Endothelial cell of umbilical vein (primary cell): ENCODE measurements at regions not wholly inside any gene's neighbourhood (a gene's known extent, or its start where the extent isn't known, plus 50 kb on each side); places are given as distances from the start of the nearest gene placed in this dataset.

Experiments used
- BruUV-seq: library from RNA; stranded (reverse); fragments of 400-500 nt; replicated peaks from 2 replicates; lab custom pipeline; 2021; lab: Mats Ljungman, UMichigan
- CTCF ChIA-PET: fragments of 300-600, 350-600 bp; sonication (Branson Sonifier 250); formaldehyde crosslinking; loops from one replicate; lab custom pipeline; 2021; ENCODE audit warnings: antibody characterized with exemption, inconsistent platforms; lab: Charles Lee
- POLR2A ChIA-PET: fragments of 300-600, 350-600 bp; sonication (Branson Sonifier 250); formaldehyde crosslinking; loops from one replicate; lab custom pipeline; 2021; ENCODE audit warnings: antibody characterized with exemption, inconsistent platforms; lab: Charles Lee
- DNase-seq: peaks from one replicate; pipeline ENCODE4 v3.0.0-alpha.2; 2011; ENCODE audit warnings: low read depth, low spot score
- FAIRE-seq: peaks from 2 replicates; lab custom pipeline; 2011; peaks lifted over from hg19 to GRCh38; lab: Jason Lieb, UNC
- H2AFZ ChIP-seq: 2 replicates; pipeline ENCODE4 v1.6.0; 2012; ENCODE audit warnings: low read depth, low read length, control low read depth, inconsistent platforms
- H3K27ac ChIP-seq: 2 replicates; pipeline ENCODE4 v1.5.1; 2011; ENCODE audit warnings: low read depth, mild to moderate bottlenecking, control low read depth, low read length, moderate library complexity; ENCODE audit not compliant: insufficient read depth
- H3K27me3 ChIP-seq, 2 experiments: 2 replicates each; pipeline versions ENCODE4 v1.6.0 to v1.6.1; 2011; ENCODE audit warnings: low read length in 2 of 2, mixed read lengths in 1 of 2; ENCODE audit not compliant: control insufficient read depth in 2 of 2, insufficient read depth in 2 of 2
- H3K36me3 ChIP-seq, 2 experiments: 2 replicates in 1 of 2; 3 replicates in 1 of 2; pipeline ENCODE4 v1.5.1; 2011; ENCODE audit warnings: low read length in 2 of 2, mild to moderate bottlenecking in 1 of 2, moderate library complexity in 1 of 2; ENCODE audit not compliant: control insufficient read depth in 2 of 2, insufficient read depth in 2 of 2; ENCODE audit errors: extremely low read depth in 1 of 2
- H3K4me1 ChIP-seq: 3 replicates; pipeline ENCODE4 v1.5.1; 2011; ENCODE audit warnings: mild to moderate bottlenecking, low read length; ENCODE audit not compliant: control insufficient read depth, insufficient read depth; ENCODE audit errors: extremely low read depth
- H3K4me2 ChIP-seq: 2 replicates; pipeline ENCODE4 v1.6.1; 2011; ENCODE audit warnings: low read length, control low read depth, mixed read lengths; ENCODE audit not compliant: insufficient read depth
- H3K4me3 ChIP-seq, 3 experiments: fragments of 200-600 bp in 1 of 3; sonication (generic), shearing (Covaris generic) in 1 of 3; replicated peaks in 1 of 3; 2 replicates each; pipeline ENCODE4 v1.5.1; 2011 to 2016; ENCODE audit warnings: control low read depth in 3 of 3, low read length in 3 of 3, mild to moderate bottlenecking in 2 of 3, inconsistent platforms in 1 of 3, low read depth in 1 of 3, moderate library complexity in 1 of 3; ENCODE audit not compliant: insufficient read depth in 1 of 3
- H3K79me2 ChIP-seq: 2 replicates; pipeline ENCODE4 v1.6.0; 2012; ENCODE audit warnings: low read length, inconsistent platforms; ENCODE audit not compliant: control insufficient read depth, insufficient read depth
- H3K9ac ChIP-seq: replicated peaks from 2 replicates; pipeline ENCODE3; 2011; ENCODE audit warnings: low read length, control low read depth; ENCODE audit not compliant: insufficient read depth; ENCODE audit errors: extremely low read depth
- H3K9me1 ChIP-seq: replicated peaks from 3 replicates; pipeline ENCODE4 v1.6.0; 2011; ENCODE audit warnings: mild to moderate bottlenecking, low read length; ENCODE audit not compliant: control insufficient read depth, insufficient read depth; ENCODE audit errors: extremely low read depth
- H3K9me3 ChIP-seq: replicated peaks from 2 replicates; pipeline ENCODE4 v1.5.1; 2012; ENCODE audit warnings: low read length, inconsistent platforms; ENCODE audit not compliant: control insufficient read depth, insufficient read depth
- H4K20me1 ChIP-seq: replicated peaks from 2 replicates; pipeline ENCODE3; 2011; ENCODE audit warnings: mild to moderate bottlenecking, low read length; ENCODE audit not compliant: control insufficient read depth, insufficient read depth; ENCODE audit errors: extremely low read depth
- EZH2 ChIP-seq: IDR thresholded peaks from 2 replicates; pipeline ENCODE4 v1.6.1; 2012; ENCODE audit warnings: borderline replicate concordance, low read depth, mild to moderate bottlenecking, moderate library complexity, low read length, inconsistent platforms; ENCODE audit not compliant: severe bottlenecking
- FOS ChIP-seq: IDR thresholded peaks from 2 replicates; pipeline ENCODE4 v1.6.1; 2011; ENCODE audit warnings: mild to moderate bottlenecking, low read length, moderate library complexity, borderline replicate concordance; ENCODE audit not compliant: insufficient read depth
- GATA2 ChIP-seq: IDR thresholded peaks from 2 replicates; pipeline ENCODE4 v1.7.0; 2011; ENCODE audit warnings: low read depth, mild to moderate bottlenecking, moderate library complexity, mixed read lengths, low read length; ENCODE audit not compliant: insufficient read length, insufficient read depth
- JUN ChIP-seq: IDR thresholded peaks from 2 replicates; pipeline ENCODE4 v1.6.1; 2011; ENCODE audit warnings: borderline replicate concordance, low read depth; ENCODE audit not compliant: insufficient read length, insufficient read depth
- MYC ChIP-seq: IDR thresholded peaks from one replicate; pipeline ENCODE4 v1.6.1; 2011; ENCODE audit warnings: mild to moderate bottlenecking, low read depth, low read length
- POLR2A ChIP-seq: IDR thresholded peaks from 2 replicates; pipeline ENCODE4 v1.6.1; 2012; ENCODE audit warnings: low read depth, mild to moderate bottlenecking, control low read depth, low read length
- POLR2AphosphoS5 ChIP-seq: IDR thresholded peaks from 2 replicates; pipeline ENCODE4 v1.6.1; 2012; ENCODE audit warnings: low read depth, mild to moderate bottlenecking, control low read depth, low read length, moderate library complexity; ENCODE audit not compliant: insufficient read depth
- dilution Hi-C: fragments of 300-500 bp; cut with MboI; formaldehyde crosslinking; loops from one replicate; pipeline ENCODE4 v1.15.0; 2019; ENCODE audit warnings: low sequenced_read_pairs; ENCODE audit not compliant: extremely low pct_ligation_motif_present
- intact Hi-C: fragments of 100-400 bp; cut with micrococcal nuclease; formaldehyde crosslinking; loops from one replicate; pipeline ENCODE4 v1.10.0; 2022
- TF ChIP-seq, protein P1 (sequence below): IDR thresholded peaks from 2 replicates; pipeline ENCODE4 v1.6.1; 2011; ENCODE audit not compliant: insufficient read depth, insufficient read length
- TF ChIP-seq, protein P2 (sequence below), 2 donors: IDR thresholded peaks; 1 replicate in 1 of 2; 2 replicates in 1 of 2; pipeline ENCODE4 v1.5.1; 2011; ENCODE audit warnings: low read length in 2 of 2, mild to moderate bottlenecking in 2 of 2, moderate library complexity in 2 of 2, control low read depth in 1 of 2, inconsistent platforms in 1 of 2, low read depth in 1 of 2; ENCODE audit not compliant: insufficient read depth in 1 of 2; ENCODE audit errors: extremely low read depth in 1 of 2

GRCh38 chr13:106100171-106100919 lies 435.1 kb downstream of the EFNB2 start:
- FAIRE-seq (no peak), DNase-seq (no peak)
- Histone ChIP-seq H3K79me2 (no peaks in the 10 kb centered on the region), H3K9me3 (no peaks in the 10 kb centered on the region), H3K4me1 (peaks cover 32% of the 10 kb centered on the region), H4K20me1 (no peaks in the 10 kb centered on the region), H3K9ac (no peak overlapping the region), H3K4me2 (no peak overlapping the region), H3K9me1 (no peaks in the 10 kb centered on the region), H3K27me3 (no peaks in the 10 kb centered on the region), H3K27ac (no peak overlapping the region), H3K4me3 (no peak overlapping the region), H2AFZ (peak overlapping the region; percentile 78), H3K36me3 (no peaks in the 10 kb centered on the region)
- TF ChIP-seq, protein P1, sequence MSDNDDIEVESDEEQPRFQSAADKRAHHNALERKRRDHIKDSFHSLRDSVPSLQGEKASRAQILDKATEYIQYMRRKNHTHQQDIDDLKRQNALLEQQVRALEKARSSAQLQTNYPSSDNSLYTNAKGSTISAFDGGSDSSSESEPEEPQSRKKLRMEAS, result no peak
- no peak for TF ChIP-seq JUN
- TF ChIP-seq POLR2A, result no peak
- no peak for TF ChIP-seq MYC
- no peak for TF ChIP-seq GATA2
- TF ChIP-seq FOS, result no peak
- no peak for TF ChIP-seq EZH2
- TF ChIP-seq, protein P2, sequence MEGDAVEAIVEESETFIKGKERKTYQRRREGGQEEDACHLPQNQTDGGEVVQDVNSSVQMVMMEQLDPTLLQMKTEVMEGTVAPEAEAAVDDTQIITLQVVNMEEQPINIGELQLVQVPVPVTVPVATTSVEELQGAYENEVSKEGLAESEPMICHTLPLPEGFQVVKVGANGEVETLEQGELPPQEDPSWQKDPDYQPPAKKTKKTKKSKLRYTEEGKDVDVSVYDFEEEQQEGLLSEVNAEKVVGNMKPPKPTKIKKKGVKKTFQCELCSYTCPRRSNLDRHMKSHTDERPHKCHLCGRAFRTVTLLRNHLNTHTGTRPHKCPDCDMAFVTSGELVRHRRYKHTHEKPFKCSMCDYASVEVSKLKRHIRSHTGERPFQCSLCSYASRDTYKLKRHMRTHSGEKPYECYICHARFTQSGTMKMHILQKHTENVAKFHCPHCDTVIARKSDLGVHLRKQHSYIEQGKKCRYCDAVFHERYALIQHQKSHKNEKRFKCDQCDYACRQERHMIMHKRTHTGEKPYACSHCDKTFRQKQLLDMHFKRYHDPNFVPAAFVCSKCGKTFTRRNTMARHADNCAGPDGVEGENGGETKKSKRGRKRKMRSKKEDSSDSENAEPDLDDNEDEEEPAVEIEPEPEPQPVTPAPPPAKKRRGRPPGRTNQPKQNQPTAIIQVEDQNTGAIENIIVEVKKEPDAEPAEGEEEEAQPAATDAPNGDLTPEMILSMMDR (IDR thresholded peaks at IDR 0.05; ENCODE audit: extremely low read depth in 1 of 2, insufficient read depth in 1 of 2, low read depth in 1 of 2, low read length in 2 of 2), result no peak
- no peak for TF ChIP-seq POLR2AphosphoS5
- POLR2A ChIA-PET, result no interaction called here
- intact Hi-C loops (no loop called here), dilution Hi-C loops (no loop called here)
- CTCF ChIA-PET, result interaction anchor here (1.0 kb wide), 1 partner anchor 436 kb away, joined by 4 read pairs; no protein-coding TSS in a partner anchor
- no TSS peak for BruUV-seq
